GM12878 (cell line): ENCODE measurements at regions not wholly inside any gene's neighbourhood (a gene's known extent, or its start where the extent isn't known, plus 50 kb on each side); places are given as distances from the start of the nearest gene placed in this dataset.

Source experiments
- ATAC-seq: fragments of 200-7000 bp; cut with Tn5 transposase; 3 replicates; pipeline ENCODE4 v1.9.1; 2020; ENCODE audit warnings: mild to moderate bottlenecking, moderate library complexity
- BruUV-seq: library from RNA; stranded (reverse); fragments of 400-500 nt; replicated peaks from 2 replicates; lab custom pipeline; 2021; lab: Mats Ljungman, UMichigan
- CTCF ChIA-PET: fragments of 300-600 bp; sonication (Branson Sonifier 250); formaldehyde crosslinking; extraction: SDS; loops from one replicate; lab custom pipeline; 2021; ENCODE audit warnings: inconsistent platforms; lab: Yijun Ruan, JAX
- POLR2A ChIA-PET: fragments of 350-600 bp; formaldehyde crosslinking; extraction: SDS; loops from one replicate; lab custom pipeline; 2021; ENCODE audit warnings: inconsistent platforms; lab: Charles Lee
- RAD21 ChIA-PET: fragments of 300-600 bp; sonication (Branson Sonifier 250); formaldehyde crosslinking; loops from one replicate; lab custom pipeline; 2023; ENCODE audit warnings: antibody characterized with exemption; ENCODE audit not compliant: unreplicated experiment; lab: Charles Lee
- SMC1A ChIA-PET: fragments of 300-600 bp; sonication (Branson Sonifier 250); formaldehyde crosslinking; loops from one replicate; lab custom pipeline; 2023; ENCODE audit not compliant: unreplicated experiment, uncharacterized antibody; lab: Charles Lee
- DNase-seq: peaks from one replicate; pipeline ENCODE4 v3.0.0-alpha.2; 2011; ENCODE audit warnings: low read depth, low spot score
- FAIRE-seq: peaks from 3 replicates; lab custom pipeline; 2011; peaks lifted over from hg19 to GRCh38; lab: Jason Lieb, UNC
- H2AFZ ChIP-seq: 2 replicates; pipeline ENCODE4 v1.6.0; 2011; ENCODE audit warnings: low read depth, low read length, control low read depth; ENCODE audit not compliant: control insufficient read depth
- H3K27ac ChIP-seq: 2 replicates; pipeline ENCODE4 v1.5.1; 2011; ENCODE audit warnings: control low read depth; ENCODE audit not compliant: control insufficient read depth, insufficient read depth
- H3K27me3 ChIP-seq, 2 experiments: replicated peaks in 1 of 2; 2 replicates each; pipeline versions ENCODE4 v1.6.0 to v1.6.1; 2011; ENCODE audit warnings: low read length in 1 of 2; ENCODE audit not compliant: control insufficient read depth in 2 of 2, insufficient read depth in 2 of 2
- H3K36me3 ChIP-seq, 2 experiments: 2 replicates each; pipeline ENCODE4 v1.5.1; 2011; ENCODE audit warnings: low read length in 1 of 2; ENCODE audit not compliant: control insufficient read depth in 2 of 2, insufficient read depth in 2 of 2
- H3K4me1 ChIP-seq: 2 replicates; pipeline ENCODE4 v1.6.1; 2011; ENCODE audit warnings: mild to moderate bottlenecking, low read length, moderate library complexity, mixed read lengths; ENCODE audit not compliant: control insufficient read depth, insufficient read depth
- H3K4me2 ChIP-seq: 2 replicates; pipeline ENCODE4 v1.6.0; 2011; ENCODE audit warnings: control low read depth; ENCODE audit not compliant: control insufficient read depth, insufficient read depth
- H3K4me3 ChIP-seq: fragments of 200-600 bp; sonication (generic); 2 replicates; pipeline ENCODE4 v1.5.1; 2016
- H3K79me2 ChIP-seq: 2 replicates; pipeline ENCODE4 v1.6.0; 2011; ENCODE audit warnings: low read length; ENCODE audit not compliant: control insufficient read depth, insufficient read depth
- H3K9ac ChIP-seq: 2 replicates; pipeline ENCODE4 v1.8.0; 2011; ENCODE audit warnings: low read length, control low read depth, mixed read lengths; ENCODE audit not compliant: control insufficient read depth, insufficient read depth
- H3K9me3 ChIP-seq: replicated peaks from 3 replicates; pipeline ENCODE4 v1.5.1; 2011; ENCODE audit warnings: mild to moderate bottlenecking, low read length; ENCODE audit not compliant: control insufficient read depth, insufficient read depth
- H4K20me1 ChIP-seq: 2 replicates; pipeline ENCODE4 v1.6.0; 2011; ENCODE audit not compliant: control insufficient read depth, insufficient read depth
- CEBPB ChIP-seq, 2 experiments: fragments of 150-350 bp in 1 of 2; IDR thresholded peaks; 2 replicates each; pipeline ENCODE4 v1.6.1; 2012 to 2014; ENCODE audit warnings: low read depth in 2 of 2, low read length in 2 of 2, borderline replicate concordance in 1 of 2, inconsistent platforms in 1 of 2
- CREM ChIP-seq: IDR thresholded peaks from 2 replicates; pipeline ENCODE4 v1.6.1; 2014; ENCODE audit warnings: antibody characterized with exemption, low read depth
- DPF2 ChIP-seq: fragments of 450-650 bp; IDR thresholded peaks from 2 replicates; pipeline ENCODE4 v1.6.1; 2017; ENCODE audit warnings: mild to moderate bottlenecking
- IKZF2 ChIP-seq, 2 experiments: fragments of 450-650 bp; IDR thresholded peaks; 2 replicates each; pipeline ENCODE4 v1.6.1; 2017; ENCODE audit warnings: mild to moderate bottlenecking in 2 of 2, moderate library complexity in 2 of 2
- JUND ChIP-seq: IDR thresholded peaks from 2 replicates; pipeline ENCODE4 v1.6.1; 2012; ENCODE audit warnings: low read depth, mild to moderate bottlenecking, low read length, improper control_type of control experiment, moderate library complexity
- KDM1A ChIP-seq: fragments of 200-600 bp; sonication (generic); IDR thresholded peaks from 2 replicates; pipeline ENCODE4 v1.6.1; 2016; ENCODE audit warnings: borderline replicate concordance
- KLF5 ChIP-seq: fragments of 450-650 bp; IDR thresholded peaks from 2 replicates; pipeline ENCODE4 v1.6.1; 2014; ENCODE audit warnings: mild to moderate bottlenecking; ENCODE audit not compliant: partially characterized antibody
- MLLT1 ChIP-seq: fragments of 450-650 bp; IDR thresholded peaks from 2 replicates; pipeline ENCODE4 v1.6.1; 2016; ENCODE audit warnings: mild to moderate bottlenecking
- NFXL1 ChIP-seq: fragments of 450-650 bp; IDR thresholded peaks from 2 replicates; pipeline ENCODE4 v1.6.1; 2017; ENCODE audit warnings: antibody characterized with exemption, mild to moderate bottlenecking, borderline replicate concordance
- NFYA ChIP-seq: IDR thresholded peaks from 2 replicates; pipeline ENCODE4 v1.6.1; 2011; ENCODE audit warnings: low read depth, mild to moderate bottlenecking, low read length, improper control_type of control experiment, borderline replicate concordance
- NFYB ChIP-seq: IDR thresholded peaks from 2 replicates; pipeline ENCODE4 v1.6.1; 2011; ENCODE audit warnings: low read depth, mild to moderate bottlenecking, low read length, improper control_type of control experiment, moderate library complexity; ENCODE audit not compliant: insufficient read depth
- PAX8 ChIP-seq: fragments of 450-650 bp; IDR thresholded peaks from 2 replicates; pipeline ENCODE4 v1.6.1; 2017; ENCODE audit warnings: mild to moderate bottlenecking, moderate library complexity
- PBX3 ChIP-seq: IDR thresholded peaks from 2 replicates; pipeline ENCODE4 v1.6.1; 2011; ENCODE audit warnings: mild to moderate bottlenecking, low read depth, low read length, moderate library complexity; ENCODE audit not compliant: insufficient replicate concordance
- PML ChIP-seq: IDR thresholded peaks from 2 replicates; pipeline ENCODE4 v1.6.1; 2012; ENCODE audit warnings: low read length, inconsistent platforms
- TARDBP ChIP-seq: IDR thresholded peaks from 2 replicates; pipeline ENCODE4 v1.6.1; 2016; ENCODE audit warnings: borderline replicate concordance
- ZNF384 ChIP-seq: IDR thresholded peaks from 2 replicates; pipeline ENCODE4 v1.6.1; 2012; ENCODE audit warnings: low read depth, mild to moderate bottlenecking, low read length, improper control_type of control experiment, borderline replicate concordance
- WGBS: methylation state at CpG from one replicate; pipeline ENCODE4 v1.1.6; 2016; ENCODE audit warnings: low lambda C conversion rate; ENCODE audit not compliant: insufficient replicate concordance, insufficient coverage; ENCODE audit errors: missing lambda C conversion rate; 5-methylcytosine and 5-hydroxymethylcytosine counted together
- in situ Hi-C: fragments of 300-500 bp; cut with MboI; formaldehyde crosslinking; loops from 9 replicates; pipeline ENCODE4 v1.14.3; 2018; ENCODE audit warnings: mixed read lengths
- intact Hi-C: fragments of 100-400 bp; cut with micrococcal nuclease; formaldehyde crosslinking; loops from one replicate; pipeline ENCODE4 v1.14.2; 2022; ENCODE audit not compliant: unreplicated experiment
- TF ChIP-seq, protein P1 (sequence below): IDR thresholded peaks from 2 replicates; pipeline ENCODE4 v1.6.1; 2012; ENCODE audit warnings: improper control_type of control experiment, low read depth, low read length; ENCODE audit not compliant: insufficient replicate concordance
- TF ChIP-seq, protein P2 (sequence below): IDR thresholded peaks from 2 replicates; pipeline ENCODE4 v1.6.1; 2012; ENCODE audit warnings: low read depth, low read length, improper control_type of control experiment

DNA sequence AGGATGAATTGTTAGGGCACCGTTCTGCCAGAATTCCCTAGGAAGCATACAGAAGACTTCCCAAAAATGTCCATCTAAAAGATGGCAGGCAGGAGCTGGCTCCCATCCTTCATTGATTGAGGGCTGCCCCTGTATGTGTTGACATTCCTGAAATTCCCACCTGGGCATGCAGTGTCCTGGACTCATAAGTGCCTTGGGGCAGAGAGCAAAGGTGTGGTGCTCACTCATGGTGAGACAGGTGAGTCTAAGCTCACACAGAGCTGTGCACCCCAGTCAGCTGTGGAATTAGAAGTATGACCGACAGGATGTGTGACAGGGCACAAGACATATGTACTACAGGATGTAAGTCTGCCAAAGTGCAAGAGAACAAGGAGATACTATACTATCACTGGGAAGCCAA, 271.9 kb downstream of the MID1IP1 start:
- Histone ChIP-seq H3K4me1 (no peaks in the 10 kb centered on the region), H3K9me3 (no peaks in the 10 kb centered on the region), H3K79me2 (no peaks in the 10 kb centered on the region), H3K36me3 (no peaks in the 10 kb centered on the region), H3K27me3 (no peaks in the 10 kb centered on the region), H3K4me3 (no peak overlapping the region), H3K4me2 (no peak overlapping the region), H2AFZ (no peak overlapping the region), H4K20me1 (no peaks in the 10 kb centered on the region), H3K27ac (no peak overlapping the region), H3K9ac (no peak overlapping the region)
- TF ChIP-seq DPF2 (no peak), ZNF384 (no peak), PML (no peak), MLLT1 (no peak), NFYA (no peak), IKZF2 (IDR thresholded peaks at IDR 0.05) (no peak), CEBPB (IDR thresholded peaks at IDR 0.05; ENCODE audit: borderline replicate concordance in 1 of 2, low read depth in 2 of 2, low read length in 2 of 2) (no peak), JUND (no peak), KLF5 (no peak), PBX3 (no peak), NFXL1 (no peak), TARDBP (no peak), CREM (no peak), PAX8 (no peak), NFYB (no peak), KDM1A (no peak)
- TF ChIP-seq, protein P1, sequence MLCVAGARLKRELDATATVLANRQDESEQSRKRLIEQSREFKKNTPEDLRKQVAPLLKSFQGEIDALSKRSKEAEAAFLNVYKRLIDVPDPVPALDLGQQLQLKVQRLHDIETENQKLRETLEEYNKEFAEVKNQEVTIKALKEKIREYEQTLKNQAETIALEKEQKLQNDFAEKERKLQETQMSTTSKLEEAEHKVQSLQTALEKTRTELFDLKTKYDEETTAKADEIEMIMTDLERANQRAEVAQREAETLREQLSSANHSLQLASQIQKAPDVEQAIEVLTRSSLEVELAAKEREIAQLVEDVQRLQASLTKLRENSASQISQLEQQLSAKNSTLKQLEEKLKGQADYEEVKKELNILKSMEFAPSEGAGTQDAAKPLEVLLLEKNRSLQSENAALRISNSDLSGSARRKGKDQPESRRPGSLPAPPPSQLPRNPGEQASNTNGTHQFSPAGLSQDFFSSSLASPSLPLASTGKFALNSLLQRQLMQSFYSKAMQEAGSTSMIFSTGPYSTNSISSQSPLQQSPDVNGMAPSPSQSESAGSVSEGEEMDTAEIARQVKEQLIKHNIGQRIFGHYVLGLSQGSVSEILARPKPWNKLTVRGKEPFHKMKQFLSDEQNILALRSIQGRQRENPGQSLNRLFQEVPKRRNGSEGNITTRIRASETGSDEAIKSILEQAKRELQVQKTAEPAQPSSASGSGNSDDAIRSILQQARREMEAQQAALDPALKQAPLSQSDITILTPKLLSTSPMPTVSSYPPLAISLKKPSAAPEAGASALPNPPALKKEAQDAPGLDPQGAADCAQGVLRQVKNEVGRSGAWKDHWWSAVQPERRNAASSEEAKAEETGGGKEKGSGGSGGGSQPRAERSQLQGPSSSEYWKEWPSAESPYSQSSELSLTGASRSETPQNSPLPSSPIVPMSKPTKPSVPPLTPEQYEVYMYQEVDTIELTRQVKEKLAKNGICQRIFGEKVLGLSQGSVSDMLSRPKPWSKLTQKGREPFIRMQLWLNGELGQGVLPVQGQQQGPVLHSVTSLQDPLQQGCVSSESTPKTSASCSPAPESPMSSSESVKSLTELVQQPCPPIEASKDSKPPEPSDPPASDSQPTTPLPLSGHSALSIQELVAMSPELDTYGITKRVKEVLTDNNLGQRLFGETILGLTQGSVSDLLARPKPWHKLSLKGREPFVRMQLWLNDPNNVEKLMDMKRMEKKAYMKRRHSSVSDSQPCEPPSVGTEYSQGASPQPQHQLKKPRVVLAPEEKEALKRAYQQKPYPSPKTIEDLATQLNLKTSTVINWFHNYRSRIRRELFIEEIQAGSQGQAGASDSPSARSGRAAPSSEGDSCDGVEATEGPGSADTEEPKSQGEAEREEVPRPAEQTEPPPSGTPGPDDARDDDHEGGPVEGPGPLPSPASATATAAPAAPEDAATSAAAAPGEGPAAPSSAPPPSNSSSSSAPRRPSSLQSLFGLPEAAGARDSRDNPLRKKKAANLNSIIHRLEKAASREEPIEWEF = no peak
- TF ChIP-seq, protein P2, sequence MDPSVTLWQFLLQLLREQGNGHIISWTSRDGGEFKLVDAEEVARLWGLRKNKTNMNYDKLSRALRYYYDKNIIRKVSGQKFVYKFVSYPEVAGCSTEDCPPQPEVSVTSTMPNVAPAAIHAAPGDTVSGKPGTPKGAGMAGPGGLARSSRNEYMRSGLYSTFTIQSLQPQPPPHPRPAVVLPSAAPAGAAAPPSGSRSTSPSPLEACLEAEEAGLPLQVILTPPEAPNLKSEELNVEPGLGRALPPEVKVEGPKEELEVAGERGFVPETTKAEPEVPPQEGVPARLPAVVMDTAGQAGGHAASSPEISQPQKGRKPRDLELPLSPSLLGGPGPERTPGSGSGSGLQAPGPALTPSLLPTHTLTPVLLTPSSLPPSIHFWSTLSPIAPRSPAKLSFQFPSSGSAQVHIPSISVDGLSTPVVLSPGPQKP = no peak
- ChIA-PET POLR2A (no interaction called here), SMC1A (no interaction called here), CTCF (no interaction called here), RAD21 (no interaction called here)
- intact Hi-C loops = no loop called here
- no TSS peak for BruUV-seq
- no peak for ATAC-seq
- in situ Hi-C loops = no loop called here
- FAIRE-seq = no peak
- 3% methylated on average over 2 of the region's 2 CpGs for WGBS
- no peak for DNase-seq
